SKM-1 (cell line): ENCODE measurements at regions not wholly inside any gene's neighbourhood (a gene's known extent, or its start where the extent isn't known, plus 50 kb on each side); places are given as distances from the start of the nearest gene placed in this dataset.

Experiments
- DNase-seq: peaks from one replicate; lab custom pipeline; 2025; ENCODE audit not compliant: unreplicated experiment; lab: John Stamatoyannopoulos, UW

GRCh38 chr12:107339932-107340331 lies 246.6 kb upstream of the CRY1 start:
- DNase-seq, result no peak

GRCh38 chr12:107340898-107341297 lies 247.5 kb upstream of the CRY1 start:
- no peak for DNase-seq

- DNase-seq, result no peak
Observed at GRCh38 chr12:107344035-107344808, 250.9 kb upstream of the CRY1 start.

- DNase-seq, result no peak
Observed at GRCh38 chr12:107347261-107347660, 253.9 kb upstream of the CRY1 start.

- no peak for DNase-seq
Observed at GRCh38 chr12:107349008-107349747, 255.8 kb upstream of the CRY1 start.

GRCh38 chr12:107349839-107350238 lies 256.5 kb upstream of the CRY1 start:
- DNase-seq, result no peak

GRCh38 chr12:107351109-107351508 lies 257.8 kb upstream of the CRY1 start:
- no peak for DNase-seq

GRCh38 chr12:107351713-107352112 lies 258.4 kb upstream of the CRY1 start:
- no peak for DNase-seq

- no peak for DNase-seq
Observed at GRCh38 chr12:107352347-107353081, 259.2 kb upstream of the CRY1 start.

- DNase-seq, result no peak
Observed at GRCh38 chr12:107353312-107353711, 260.0 kb upstream of the CRY1 start.

GRCh38 chr12:107355004-107355565 lies 261.7 kb upstream of the CRY1 start:
- DNase-seq, result no peak

- no peak for DNase-seq
Observed at GRCh38 chr12:107355612-107356011, 262.3 kb upstream of the CRY1 start.

GRCh38 chr12:107356266-107356936 lies 263.1 kb upstream of the CRY1 start:
- no peak for DNase-seq

- DNase-seq, result no peak
Observed at GRCh38 chr12:107356937-107357295, 263.6 kb upstream of the CRY1 start.

GRCh38 chr12:107359382-107359781 lies 266.0 kb upstream of the CRY1 start:
- no peak for DNase-seq

GRCh38 chr12:107360033-107360432 lies 266.7 kb upstream of the CRY1 start:
- DNase-seq, result no peak

GRCh38 chr12:107360482-107360881 lies 267.1 kb upstream of the CRY1 start:
- DNase-seq, result no peak

GRCh38 chr12:107361970-107362369 lies 268.6 kb upstream of the CRY1 start:
- no peak for DNase-seq

- DNase-seq, result no peak
Observed at GRCh38 chr12:107362960-107363359, 269.6 kb upstream of the CRY1 start.

- no peak for DNase-seq
Observed at GRCh38 chr12:107364875-107365518, 271.6 kb upstream of the CRY1 start.

GRCh38 chr12:107365703-107366102 lies 272.4 kb upstream of the CRY1 start:
- no peak for DNase-seq
